GM21360 (cell line): ENCODE measurements at regions not wholly inside any gene's neighbourhood (a gene's known extent, or its start where the extent isn't known, plus 50 kb on each side); places are given as distances from the start of the nearest gene placed in this dataset.
"Not testable (repeated sequence)": the region's sequence is repeated elsewhere in the genome, so short reads cannot be mapped to it uniquely, and the experiment has no call there.

Experiments
- ATAC-seq: cut with Tn5 transposase; IDR thresholded peaks from one replicate; pipeline ENCODE4 v1.9.1; 2021; ENCODE audit warnings: mild to moderate bottlenecking, moderate library complexity; ENCODE audit not compliant: unreplicated experiment

- no peak for ATAC-seq
These were observed 126.5 kb downstream of the VPREB1 start for GRCh38 chr22:22371031-22371541.

GRCh38 chr22:22372086-22372485 lies 127.5 kb downstream of the VPREB1 start:
- no peak for ATAC-seq

- no peak for ATAC-seq
These were observed 129.6 kb downstream of the VPREB1 start for GRCh38 chr22:22374163-22374562.

GRCh38 chr22:22374579-22374978 lies 130.0 kb downstream of the VPREB1 start:
- no peak for ATAC-seq

GRCh38 chr22:22375576-22376351 lies 131.2 kb downstream of the VPREB1 start:
- no peak for ATAC-seq

- no peak for ATAC-seq
These were observed 131.7 kb downstream of the VPREB1 start for GRCh38 chr22:22376352-22376706.

GRCh38 chr22:22376884-22377283 lies 131.7 kb downstream of the ZNF280B start:
- ATAC-seq, result not testable (repeated sequence)

- no peak for ATAC-seq
These were observed 131.2 kb downstream of the ZNF280B start for GRCh38 chr22:22377335-22377734.

- no peak for ATAC-seq
These were observed 129.8 kb downstream of the ZNF280B start for GRCh38 chr22:22378446-22379415.

GRCh38 chr22:22380098-22381030 lies 128.2 kb downstream of the ZNF280B start:
- ATAC-seq, result no peak

GRCh38 chr22:22381292-22381691 lies 127.2 kb downstream of the ZNF280B start:
- not testable (repeated sequence) for ATAC-seq

GRCh38 chr22:22384267-22384666 lies 124.3 kb downstream of the ZNF280B start:
- no peak for ATAC-seq

- no peak for ATAC-seq
These were observed 123.8 kb downstream of the ZNF280B start for GRCh38 chr22:22384668-22385244.

GRCh38 chr22:22386602-22387385 lies 121.7 kb downstream of the ZNF280B start:
- ATAC-seq, result no peak

- ATAC-seq, result no peak
These were observed 121.2 kb downstream of the ZNF280B start for GRCh38 chr22:22387386-22387736.

GRCh38 chr22:22388090-22388489 lies 120.5 kb downstream of the ZNF280B start:
- no peak for ATAC-seq

- no peak for ATAC-seq
These were observed 120.0 kb downstream of the ZNF280B start for GRCh38 chr22:22388494-22388893.

- ATAC-seq, result no peak
These were observed 119.1 kb downstream of the ZNF280B start for GRCh38 chr22:22389467-22389866.

- no peak for ATAC-seq
These were observed 117.6 kb downstream of the ZNF280B start for GRCh38 chr22:22390989-22391388.

- no peak for ATAC-seq
These were observed 117.0 kb downstream of the ZNF280B start for GRCh38 chr22:22391543-22391942.
